Esophagus squamous epithelium (tissue), 5 donors: ENCODE measurements at regions not wholly inside any gene's neighbourhood (a gene's known extent, or its start where the extent isn't known, plus 50 kb on each side); places are given as distances from the start of the nearest gene placed in this dataset.
"Not testable (repeated sequence)": the region's sequence is repeated elsewhere in the genome, so short reads cannot be mapped to it uniquely, and the experiment has no call there.

Experiments used
- DNase-seq: peaks from one replicate; lab custom pipeline; 2025; lab: John Stamatoyannopoulos, UW
- H3K27ac ChIP-seq, 4 donors: fragments of 200-600 bp; sonication (generic); one replicate each; pipeline ENCODE4 v1.5.1; 2016 to 2019; ENCODE audit warnings: mild to moderate bottlenecking in 1 of 4
- H3K27me3 ChIP-seq, 4 donors: fragments of 200-600 bp; sonication (generic); 1 replicate in 3 of 4; 2 replicates in 1 of 4; pipeline versions ENCODE4 v1.5.1 to v1.6.0; 2017 to 2021; ENCODE audit warnings: antibody characterized with exemption in 1 of 4
- H3K36me3 ChIP-seq, 3 donors: fragments of 200-600 bp; sonication (generic); one replicate each; pipeline ENCODE4 v1.5.1; 2016 to 2019
- H3K4me1 ChIP-seq, 3 donors: fragments of 200-600 bp; sonication (generic); one replicate each; pipeline ENCODE4 v1.5.1; 2017 to 2019
- H3K4me3 ChIP-seq, 4 donors: fragments of 200-600 bp; sonication (generic); 1 replicate in 3 of 4; 2 replicates in 1 of 4; pipeline ENCODE4 v1.5.1; 2016 to 2019; ENCODE audit warnings: mild to moderate bottlenecking in 2 of 4, moderate library complexity in 1 of 4
- H3K9me3 ChIP-seq, 3 donors: fragments of 200-600 bp; sonication (generic); one replicate each; pipeline ENCODE4 v1.5.1; 2016 to 2019
- CTCF ChIP-seq, 6 experiments: fragments of 450-650 bp in 4 of 6; fragments of 200-600 bp in 2 of 6; sonication (generic) in 2 of 6; IDR thresholded peaks; one replicate each; pipeline ENCODE4 v1.5.1; 2016 to 2019; ENCODE audit warnings: antibody characterized with exemption in 6 of 6, mild to moderate bottlenecking in 4 of 6, moderate library complexity in 4 of 6
- POLR2A ChIP-seq, 4 donors: fragments of 450-650 bp; IDR thresholded peaks; one replicate each; pipeline ENCODE4 v1.6.1; 2017; ENCODE audit warnings: antibody characterized with exemption in 4 of 4, mild to moderate bottlenecking in 4 of 4, moderate library complexity in 3 of 4
- WGBS, 2 donors: methylation state at CpG; one replicate each; pipeline ENCODE4 v1.1.5; 2018; 5-methylcytosine and 5-hydroxymethylcytosine counted together
- intact Hi-C: fragments of 100-400 bp; cut with DNase I; formaldehyde crosslinking; loops from one replicate; pipeline ENCODE4 v1.15.0; 2022
- donor health status: DM: yes; HTN: yes; CAD: no.

GRCh38 chr6:14240411-14241166, 123.0 kb downstream of the CD83 start:
- H3K27me3 ChIP-seq = peaks cover 0 to 63% (median 0%) of the 10 kb centered on the region in 4 donors
- no peak for DNase-seq
- WGBS, 2 donors = 61 to 67% methylated on average over 5 of the region's 5 CpGs
- TF ChIP-seq POLR2A (IDR thresholded peaks at IDR 0.05) = no peak
- TF ChIP-seq CTCF (IDR thresholded peaks at IDR 0.05) = no peak
- H3K36me3 ChIP-seq = no peaks in the 10 kb centered on the region
- no peaks in the 10 kb centered on the region for H3K9me3 ChIP-seq
- H3K4me1 ChIP-seq = no peaks in the 10 kb centered on the region
- H3K4me3 ChIP-seq = no peak overlapping the region
- no peak overlapping the region for H3K27ac ChIP-seq
- intact Hi-C loops = no loop called here

- intact Hi-C loops = no loop called here
These were observed 123.9 kb downstream of the CD83 start for GRCh38 chr6:14241255-14242070.

GRCh38 chr6:14242912-14243311, 125.3 kb downstream of the CD83 start:
- H3K4me1 ChIP-seq, H3K27ac ChIP-seq, H3K9me3 ChIP-seq, DNase-seq, H3K4me3 ChIP-seq, intact Hi-C loops, H3K36me3 ChIP-seq: not testable (repeated sequence)
- H3K27me3 ChIP-seq = peaks cover 0 to 60% (median 0%) of the 10 kb centered on the region in 4 donors
- 90 to 93% methylated on average over 2 of the region's 2 CpGs for WGBS, 2 donors

More at GRCh38 chr6:14241255-14242070, 123.9 kb downstream of the CD83 start:
- no peaks in the 10 kb centered on the region for H3K4me1 ChIP-seq
- H3K36me3 ChIP-seq = no peaks in the 10 kb centered on the region
- H3K27ac ChIP-seq = no peak overlapping the region
- H3K27me3 ChIP-seq = peaks cover 0 to 58% (median 0%) of the 10 kb centered on the region in 4 donors
- H3K4me3 ChIP-seq = no peak overlapping the region
- 81 to 83% methylated on average over 5 of the region's 5 CpGs for WGBS, 2 donors
- TF ChIP-seq POLR2A (IDR thresholded peaks at IDR 0.05) = no peak
- no peak for TF ChIP-seq CTCF (IDR thresholded peaks at IDR 0.05)
- DNase-seq = no peak
- H3K9me3 ChIP-seq = no peaks in the 10 kb centered on the region

- H3K4me1 ChIP-seq = no peaks in the 10 kb centered on the region
- no peak overlapping the region for H3K4me3 ChIP-seq
- peaks cover 0 to 62% (median 0%) of the 10 kb centered on the region in 4 donors for H3K27me3 ChIP-seq
- no peak for DNase-seq
- 90 to 91% methylated on average over 4 to 5 of the region's 5 CpGs for WGBS, 2 donors
- H3K9me3 ChIP-seq = no peaks in the 10 kb centered on the region
- no peaks in the 10 kb centered on the region for H3K36me3 ChIP-seq
- H3K27ac ChIP-seq = no peak overlapping the region
- intact Hi-C loops = no loop called here
- no peak for TF ChIP-seq CTCF (IDR thresholded peaks at IDR 0.05)
- no peak for TF ChIP-seq POLR2A (IDR thresholded peaks at IDR 0.05)
These were observed 126.0 kb downstream of the CD83 start for GRCh38 chr6:14243597-14243996.

- no peak overlapping the region for H3K27ac ChIP-seq
- TF ChIP-seq CTCF (IDR thresholded peaks at IDR 0.05) (no peak), POLR2A (IDR thresholded peaks at IDR 0.05) (no peak)
- WGBS, 2 donors = 91 to 93% methylated on average over 3 of the region's 3 CpGs
- DNase-seq = no peak
- peaks cover 0 to 59% (median 0%) of the 10 kb centered on the region in 4 donors for H3K27me3 ChIP-seq
- H3K4me1 ChIP-seq = peaks cover 0 to 3% (median 0%) of the 10 kb centered on the region in 3 donors
- intact Hi-C loops = no loop called here
- H3K36me3 ChIP-seq = no peaks in the 10 kb centered on the region
- H3K4me3 ChIP-seq = no peak overlapping the region
- no peaks in the 10 kb centered on the region for H3K9me3 ChIP-seq
These were observed 129.3 kb downstream of the CD83 start for GRCh38 chr6:14246876-14247275.
